SK-N-DZ (cell line): ENCODE measurements at regions not wholly inside any gene's neighbourhood (a gene's known extent, or its start where the extent isn't known, plus 50 kb on each side); places are given as distances from the start of the nearest gene placed in this dataset.

Source experiments
- DNase-seq: peaks from one replicate; pipeline ENCODE4 v3.0.0-alpha.2; 2015; ENCODE audit warnings: low spot score

GRCh38 chr19:28509079-28509895 is 703.7 kb downstream of the UQCRFS1 start:
- no peak for DNase-seq

- no peak for DNase-seq
These were observed 704.3 kb downstream of the UQCRFS1 start for GRCh38 chr19:28508666-28509065.

GRCh38 chr19:28505933-28506332 is 707.0 kb downstream of the UQCRFS1 start:
- no peak for DNase-seq

GRCh38 chr19:28505134-28505533 is 707.8 kb downstream of the UQCRFS1 start:
- no peak for DNase-seq

GRCh38 chr19:28504727-28505126 is 708.2 kb downstream of the UQCRFS1 start:
- no peak for DNase-seq

GRCh38 chr19:28504139-28504538 is 708.8 kb downstream of the UQCRFS1 start:
- no peak for DNase-seq

GRCh38 chr19:28502879-28503734 is 709.8 kb downstream of the UQCRFS1 start:
- no peak for DNase-seq

GRCh38 chr19:28501976-28502375 is 711.0 kb downstream of the UQCRFS1 start:
- DNase-seq: no peak

- no peak for DNase-seq
These were observed 711.8 kb downstream of the UQCRFS1 start for GRCh38 chr19:28500982-28501630.

- DNase-seq: no peak
These were observed 712.7 kb downstream of the UQCRFS1 start for GRCh38 chr19:28500296-28500695.

GRCh38 chr19:28498404-28498976 is 714.5 kb downstream of the UQCRFS1 start:
- no peak for DNase-seq

- no peak for DNase-seq
These were observed 715.1 kb downstream of the UQCRFS1 start for GRCh38 chr19:28497887-28498286.

GRCh38 chr19:28497137-28497536 is 715.8 kb downstream of the UQCRFS1 start:
- DNase-seq: no peak

- DNase-seq: no peak
These were observed 717.9 kb downstream of the UQCRFS1 start for GRCh38 chr19:28495046-28495445.

GRCh38 chr19:28494461-28494860 is 718.5 kb downstream of the UQCRFS1 start:
- DNase-seq: no peak

GRCh38 chr19:28493884-28494283 is 719.1 kb downstream of the UQCRFS1 start:
- no peak for DNase-seq

- DNase-seq: no peak
These were observed 720.3 kb downstream of the UQCRFS1 start for GRCh38 chr19:28492621-28493020.

- DNase-seq: no peak
These were observed 720.8 kb downstream of the UQCRFS1 start for GRCh38 chr19:28492201-28492600.

- no peak for DNase-seq
These were observed 723.2 kb downstream of the UQCRFS1 start for GRCh38 chr19:28489776-28490175.

GRCh38 chr19:28489126-28489660 is 723.8 kb downstream of the UQCRFS1 start:
- no peak for DNase-seq

- DNase-seq: no peak
These were observed 725.0 kb downstream of the UQCRFS1 start for GRCh38 chr19:28487999-28488398.

GRCh38 chr19:28486926-28487325 is 726.0 kb downstream of the UQCRFS1 start:
- DNase-seq: no peak
